CD4-positive, CD25-positive, alpha-beta regulatory T cell (primary cell): ENCODE measurements at regions not wholly inside any gene's neighbourhood (a gene's known extent, or its start where the extent isn't known, plus 50 kb on each side); places are given as distances from the start of the nearest gene placed in this dataset.

Source experiments
- ATAC-seq, 2 donors: fragments of 150-1000 bp; cut with Tn5 transposase; one replicate each; pipeline ENCODE4 v1.10.0; 2021; ENCODE audit warnings: low read depth in 2 of 2, moderate number of reproducible peaks in 2 of 2, moderate library complexity in 1 of 2
- DNase-seq, 3 donors: peaks; one replicate each; pipeline versions ENCODE4 v3.0.0 to v3.0.0-alpha.2; 2012 to 2022; ENCODE audit warnings: mixed read lengths in 1 of 3
- H3K27ac ChIP-seq: one replicate; pipeline ENCODE4 v1.7.0; 2013; ENCODE audit warnings: mild to moderate bottlenecking, low read length; ENCODE audit not compliant: insufficient read depth, poor library complexity, severe bottlenecking
- H3K27me3 ChIP-seq: one replicate; pipeline ENCODE4 v1.7.0; 2013; ENCODE audit warnings: low read length; ENCODE audit not compliant: control insufficient read depth, insufficient read depth
- H3K36me3 ChIP-seq: one replicate; pipeline ENCODE4 v1.7.0; 2013; ENCODE audit warnings: mild to moderate bottlenecking, low read length, moderate library complexity; ENCODE audit not compliant: control insufficient read depth, insufficient read depth
- H3K4me1 ChIP-seq: 2 replicates; pipeline ENCODE4 v1.7.0; 2013; ENCODE audit warnings: mild to moderate bottlenecking, low read length; ENCODE audit not compliant: insufficient read depth, control insufficient read depth, poor library complexity, severe bottlenecking
- H3K4me3 ChIP-seq: one replicate; pipeline ENCODE4 v1.7.0; 2013; ENCODE audit warnings: low read depth, mild to moderate bottlenecking, low read length, moderate library complexity
- H3K9me3 ChIP-seq, 2 experiments: 1 replicate in 1 of 2; 2 replicates in 1 of 2; pipeline ENCODE4 v1.7.0; 2013; ENCODE audit warnings: low read length in 2 of 2, mild to moderate bottlenecking in 1 of 2, moderate library complexity in 1 of 2; ENCODE audit not compliant: control insufficient read depth in 2 of 2
- H3K27ac Mint-ChIP-seq, 3 donors: one replicate each; pipeline ENCODE4 v1.8.0; 2020 to 2022; ENCODE audit warnings: mild to moderate bottlenecking in 3 of 3, mixed read lengths in 3 of 3, moderate library complexity in 2 of 3
- H3K27me3 Mint-ChIP-seq: one replicate; pipeline ENCODE4 v1.8.0; 2022; ENCODE audit warnings: mild to moderate bottlenecking, mixed read lengths
- H3K36me3 Mint-ChIP-seq: one replicate; pipeline ENCODE4 v1.8.0; 2020; ENCODE audit warnings: mixed read lengths
- H3K4me1 Mint-ChIP-seq, 4 donors: one replicate each; pipeline ENCODE4 v1.8.0; 2020 to 2022; ENCODE audit warnings: mixed read lengths in 4 of 4, mild to moderate bottlenecking in 1 of 4
- H3K4me3 Mint-ChIP-seq, 4 donors: one replicate each; pipeline ENCODE4 v1.8.0; 2020 to 2022; ENCODE audit warnings: mild to moderate bottlenecking in 4 of 4, mixed read lengths in 4 of 4, moderate library complexity in 3 of 4
- H3K9me3 Mint-ChIP-seq, 7 donors: one replicate each; pipeline ENCODE4 v1.8.0; 2020 to 2022; ENCODE audit warnings: mixed read lengths in 7 of 7, mild to moderate bottlenecking in 3 of 7, moderate library complexity in 2 of 7

DNA sequence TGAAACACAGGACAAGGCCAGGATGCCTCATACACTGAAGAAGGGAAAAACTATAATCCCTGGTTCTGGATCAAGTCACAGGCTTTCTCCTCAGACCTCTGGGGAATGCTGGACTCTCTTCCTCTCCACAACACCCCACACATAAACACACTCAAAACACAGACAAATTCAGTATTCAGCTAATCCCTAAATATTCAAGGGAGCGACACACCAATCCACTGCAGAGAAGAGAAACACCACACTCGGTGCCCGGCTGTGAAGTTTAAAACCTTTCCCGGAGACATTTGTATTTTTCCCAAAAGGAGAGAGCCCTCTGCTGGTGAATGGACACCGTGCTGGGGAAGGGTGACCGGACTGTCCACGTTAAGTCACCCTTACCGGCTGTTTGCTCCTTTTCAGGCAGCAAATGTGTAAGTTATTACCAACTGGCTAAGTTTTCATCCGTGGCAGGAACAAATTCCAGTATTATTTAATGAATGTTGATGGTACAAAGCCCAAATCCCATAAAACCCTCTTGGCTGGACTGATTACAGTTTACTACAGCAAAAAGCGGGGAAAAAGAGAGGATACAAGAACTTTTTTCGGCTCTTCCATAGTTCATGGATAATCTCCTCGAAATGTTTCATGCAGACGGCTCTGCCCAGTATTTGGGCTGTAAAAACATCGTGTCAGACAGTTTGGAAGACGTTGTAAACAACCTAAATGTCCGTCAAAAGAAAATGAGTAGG lies 130.9 kb upstream of the SLC30A5 start:
- Histone ChIP-seq H3K27me3 (no peaks in the 10 kb centered on the region), H3K27ac (no peak overlapping the region), H3K4me1 (no peaks in the 10 kb centered on the region), H3K4me3 (no peak overlapping the region), H3K9me3 (no peaks in the 10 kb centered on the region), H3K36me3 (no peaks in the 10 kb centered on the region)
- Mint-ChIP-seq H3K4me3 (no peak overlapping the region), H3K27me3 (peaks cover 7% of the 10 kb centered on the region), H3K36me3 (no peaks in the 10 kb centered on the region), H3K27ac (no peak overlapping the region), H3K4me1 (no peaks in the 10 kb centered on the region), H3K9me3 (no peaks in the 10 kb centered on the region)
- DNase-seq: no peak
- no peak for ATAC-seq

- Histone ChIP-seq H3K4me1 (no peaks in the 10 kb centered on the region), H3K36me3 (no peaks in the 10 kb centered on the region), H3K27me3 (no peaks in the 10 kb centered on the region), H3K9me3 (no peaks in the 10 kb centered on the region), H3K4me3 (no peak overlapping the region), H3K27ac (no peak overlapping the region)
- DNase-seq: no peak
- Mint-ChIP-seq H3K27ac (no peak overlapping the region), H3K27me3 (peaks cover 14% of the 10 kb centered on the region), H3K4me3 (no peak overlapping the region), H3K9me3 (no peaks in the 10 kb centered on the region), H3K4me1 (no peaks in the 10 kb centered on the region), H3K36me3 (no peaks in the 10 kb centered on the region)
- ATAC-seq: no peak
These were observed 129.1 kb upstream of the SLC30A5 start for GRCh38 chr5:68964679-68965078.

DNA sequence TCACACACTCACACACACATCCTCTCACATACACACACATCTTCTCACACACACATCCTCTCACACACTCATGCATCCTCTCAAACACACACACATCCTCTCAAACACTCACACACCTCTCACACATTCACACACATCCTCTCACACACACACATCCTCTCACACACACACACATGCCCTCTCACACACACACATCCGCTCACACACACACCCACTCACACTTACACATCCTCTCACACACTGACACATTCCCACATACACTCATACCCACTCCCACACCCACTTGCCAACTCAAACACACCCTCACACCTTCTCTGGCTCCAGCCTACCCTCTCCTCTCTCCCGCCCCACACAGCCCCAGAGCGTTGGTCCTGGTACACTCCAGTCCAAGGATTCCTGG lies 127.9 kb upstream of the SLC30A5 start:
- Mint-ChIP-seq H3K9me3 (peaks cover 0 to 2% (median 0%) of the 10 kb centered on the region in 7 donors), H3K36me3 (no peaks in the 10 kb centered on the region), H3K27me3 (peaks cover 14% of the 10 kb centered on the region), H3K4me3 (no peak overlapping the region), H3K4me1 (no peaks in the 10 kb centered on the region), H3K27ac (no peak overlapping the region)
- Histone ChIP-seq H3K27ac (no peak overlapping the region), H3K36me3 (no peaks in the 10 kb centered on the region), H3K4me3 (no peak overlapping the region), H3K9me3 (no peaks in the 10 kb centered on the region), H3K4me1 (no peaks in the 10 kb centered on the region), H3K27me3 (no peaks in the 10 kb centered on the region)
- DNase-seq (no peak), ATAC-seq (no peak)

- ATAC-seq: no peak
- no peak for DNase-seq
- H3K4me3 Mint-ChIP-seq: no peak overlapping the region
- H3K9me3 Mint-ChIP-seq: peaks cover 0 to 2% (median 0%) of the 10 kb centered on the region in 7 donors
- no peaks in the 10 kb centered on the region for H3K4me1 ChIP-seq
- no peaks in the 10 kb centered on the region for H3K4me1 Mint-ChIP-seq
- H3K36me3 Mint-ChIP-seq: no peaks in the 10 kb centered on the region
- peaks cover 10% of the 10 kb centered on the region for H3K27me3 Mint-ChIP-seq
- H3K9me3 ChIP-seq: no peaks in the 10 kb centered on the region
- H3K27me3 ChIP-seq: peaks cover 5% of the 10 kb centered on the region
- H3K36me3 ChIP-seq: no peaks in the 10 kb centered on the region
- no peak overlapping the region for H3K4me3 ChIP-seq
- H3K27ac Mint-ChIP-seq: no peak overlapping the region
- H3K27ac ChIP-seq: no peak overlapping the region
These were observed 127.2 kb upstream of the SLC30A5 start for GRCh38 chr5:68966596-68966995.

GRCh38 chr5:68968429-68968828 lies 125.4 kb upstream of the SLC30A5 start:
- ATAC-seq: no peak
- no peak for DNase-seq
- no peak overlapping the region for H3K4me3 ChIP-seq
- peaks cover 9% of the 10 kb centered on the region for H3K27me3 ChIP-seq
- peaks cover 17% of the 10 kb centered on the region for H3K27me3 Mint-ChIP-seq
- no peak overlapping the region for H3K27ac ChIP-seq
- H3K9me3 ChIP-seq: peaks cover 0 to 2% of the 10 kb centered on the region in 2 experiments
- no peaks in the 10 kb centered on the region for H3K36me3 ChIP-seq
- no peak overlapping the region for H3K4me3 Mint-ChIP-seq
- H3K9me3 Mint-ChIP-seq: peaks cover 0 to 5% (median 0%) of the 10 kb centered on the region in 7 donors
- no peak overlapping the region for H3K27ac Mint-ChIP-seq
- H3K4me1 Mint-ChIP-seq: no peaks in the 10 kb centered on the region
- no peaks in the 10 kb centered on the region for H3K4me1 ChIP-seq
- no peaks in the 10 kb centered on the region for H3K36me3 Mint-ChIP-seq

DNA sequence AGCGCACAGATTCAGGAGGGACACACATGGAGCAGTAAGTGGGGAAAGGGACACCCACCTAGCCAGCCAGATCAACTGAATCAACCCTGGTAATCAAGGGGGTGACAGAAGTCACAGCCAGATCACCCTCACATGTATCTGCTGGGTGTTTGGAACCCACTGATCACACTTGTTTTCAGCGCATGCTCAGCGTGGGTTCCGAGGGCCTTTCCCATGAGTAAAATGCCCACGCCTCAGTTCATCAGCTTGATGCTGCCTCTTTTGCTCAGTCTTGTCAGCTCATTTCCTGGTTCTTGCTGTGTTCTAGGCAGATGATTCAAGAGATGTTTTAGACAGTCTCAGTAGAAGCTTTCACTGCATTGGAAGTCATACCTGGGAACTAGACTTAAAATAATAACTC lies 123.2 kb upstream of the SLC30A5 start:
- no peak for ATAC-seq

DNA sequence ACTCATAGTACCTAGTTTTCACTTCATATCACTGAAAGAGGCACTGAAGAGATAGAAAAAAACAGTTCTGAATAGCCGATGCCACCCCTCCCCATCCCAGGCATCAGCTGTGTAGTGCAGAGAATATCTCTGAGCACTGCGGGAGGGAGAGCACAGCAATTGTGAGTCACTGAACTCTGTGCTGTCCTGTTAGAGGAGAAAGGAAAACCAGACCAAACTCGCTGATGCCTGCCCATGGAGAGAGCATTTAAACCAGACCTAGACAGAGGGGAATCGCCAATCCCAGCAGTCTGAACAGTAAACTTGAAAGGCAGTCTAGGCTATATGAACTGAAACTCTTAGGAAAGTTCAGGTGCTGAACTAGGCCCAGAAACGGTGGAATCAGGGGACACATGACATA lies 120.1 kb upstream of the SLC30A5 start:
- Mint-ChIP-seq H3K27ac (no peak overlapping the region), H3K27me3 (peaks cover 31% of the 10 kb centered on the region), H3K4me1 (no peaks in the 10 kb centered on the region), H3K36me3 (no peaks in the 10 kb centered on the region), H3K9me3 (peaks cover 2 to 17% (median 8%) of the 10 kb centered on the region in 7 donors), H3K4me3 (no peak overlapping the region)
- ATAC-seq: no peak
- no peaks in the 10 kb centered on the region for H3K4me1 ChIP-seq
- peaks cover 7 to 10% of the 10 kb centered on the region in 2 experiments for H3K9me3 ChIP-seq
- no peaks in the 10 kb centered on the region for H3K36me3 ChIP-seq
- H3K4me3 ChIP-seq: no peak overlapping the region
- no peak overlapping the region for H3K27ac ChIP-seq
- DNase-seq: no peak
- H3K27me3 ChIP-seq: peaks cover 9% of the 10 kb centered on the region

More for the DNA sequence above, 123.2 kb upstream of the SLC30A5 start:
- DNase-seq: no peak
- H3K36me3 Mint-ChIP-seq: no peaks in the 10 kb centered on the region
- Histone ChIP-seq H3K4me1 (no peaks in the 10 kb centered on the region), H3K27me3 (peaks cover 9% of the 10 kb centered on the region), H3K9me3 (peaks cover 2 to 7% of the 10 kb centered on the region in 2 experiments), H3K36me3 (no peaks in the 10 kb centered on the region), H3K27ac (no peak overlapping the region), H3K4me3 (no peak overlapping the region)
- H3K4me3 Mint-ChIP-seq: no peak overlapping the region
- peaks cover 0 to 7% (median 3%) of the 10 kb centered on the region in 7 donors for H3K9me3 Mint-ChIP-seq
- H3K27me3 Mint-ChIP-seq: peaks cover 17% of the 10 kb centered on the region
- H3K4me1 Mint-ChIP-seq: no peaks in the 10 kb centered on the region
- no peak overlapping the region for H3K27ac Mint-ChIP-seq

GRCh38 chr5:68983043-68983442 lies 110.8 kb upstream of the SLC30A5 start:
- no peak overlapping the region for H3K4me3 Mint-ChIP-seq
- Histone ChIP-seq H3K9me3 (no peaks in the 10 kb centered on the region), H3K36me3 (no peaks in the 10 kb centered on the region), H3K4me1 (no peaks in the 10 kb centered on the region), H3K4me3 (no peak overlapping the region), H3K27me3 (no peaks in the 10 kb centered on the region), H3K27ac (no peak overlapping the region)
- no peak for ATAC-seq
- H3K36me3 Mint-ChIP-seq: no peaks in the 10 kb centered on the region
- H3K4me1 Mint-ChIP-seq: no peaks in the 10 kb centered on the region
- no peak for DNase-seq
- peaks cover 0 to 10% (median 2%) of the 10 kb centered on the region in 7 donors for H3K9me3 Mint-ChIP-seq
- H3K27me3 Mint-ChIP-seq: peaks cover 24% of the 10 kb centered on the region
- no peak overlapping the region for H3K27ac Mint-ChIP-seq
